Nephron progenitor cell (in vitro differentiated cells): ENCODE measurements at regions not wholly inside any gene's neighbourhood (a gene's known extent, or its start where the extent isn't known, plus 50 kb on each side); places are given as distances from the start of the nearest gene placed in this dataset.

ENCODE experiments used
- DNase-seq: peaks from one replicate; pipeline ENCODE4 v3.0.0; 2021
- H3K27ac Mint-ChIP-seq: 2 replicates; pipeline ENCODE4 v1.8.0; 2021; ENCODE audit warnings: mild to moderate bottlenecking, moderate library complexity, mixed read lengths
- H3K27me3 Mint-ChIP-seq: 2 replicates; pipeline ENCODE4 v1.8.0; 2021; ENCODE audit warnings: mild to moderate bottlenecking, low read depth, mixed read lengths; ENCODE audit not compliant: poor library complexity
- H3K36me3 Mint-ChIP-seq: 2 replicates; pipeline ENCODE4 v1.8.0; 2021; ENCODE audit warnings: low read depth, mixed read lengths
- H3K4me1 Mint-ChIP-seq: 2 replicates; pipeline ENCODE4 v1.8.0; 2021; ENCODE audit warnings: mixed read lengths
- H3K4me3 Mint-ChIP-seq: 2 replicates; pipeline ENCODE4 v1.8.0; 2021; ENCODE audit warnings: mild to moderate bottlenecking, moderate library complexity, mixed read lengths
- H3K9me3 Mint-ChIP-seq: 2 replicates; pipeline ENCODE4 v1.8.0; 2021; ENCODE audit warnings: mild to moderate bottlenecking, moderate library complexity, mixed read lengths
- CTCF ChIP-seq: fragments of 200-600 bp; sonication (generic); IDR thresholded peaks from 2 replicates; pipeline ENCODE4 v1.5.0; 2021; ENCODE audit warnings: antibody characterized with exemption

DNA sequence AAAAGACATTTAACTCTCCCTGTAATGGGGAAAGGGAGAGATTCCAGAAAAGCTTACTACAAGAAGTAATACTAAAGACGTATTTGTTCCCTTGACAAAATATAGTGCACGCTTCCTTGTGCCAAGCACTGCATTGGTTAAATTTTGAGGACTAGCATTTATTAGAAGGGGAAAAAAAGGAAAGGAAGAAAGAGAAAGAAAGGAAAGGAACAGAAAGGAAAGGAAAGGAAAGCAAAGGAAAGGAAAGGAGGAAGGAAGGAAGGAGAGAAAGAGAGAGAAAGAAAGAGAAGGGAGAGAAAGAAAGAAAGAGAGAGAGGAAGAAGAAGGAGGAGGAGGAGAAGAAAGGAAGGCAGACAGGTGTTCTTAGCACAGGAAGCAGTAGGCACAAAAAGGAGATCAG lies 110.1 kb upstream of the CDH6 start:
- no peak for TF ChIP-seq CTCF
- peak overlapping the region; percentile 23 for H3K27ac Mint-ChIP-seq
- no peak for DNase-seq
- no peaks in the 10 kb centered on the region for H3K36me3 Mint-ChIP-seq
- peaks cover 17% of the 10 kb centered on the region for H3K4me1 Mint-ChIP-seq
- no peaks in the 10 kb centered on the region for H3K27me3 Mint-ChIP-seq
- H3K9me3 Mint-ChIP-seq, result no peaks in the 10 kb centered on the region
- no peak overlapping the region for H3K4me3 Mint-ChIP-seq

DNA sequence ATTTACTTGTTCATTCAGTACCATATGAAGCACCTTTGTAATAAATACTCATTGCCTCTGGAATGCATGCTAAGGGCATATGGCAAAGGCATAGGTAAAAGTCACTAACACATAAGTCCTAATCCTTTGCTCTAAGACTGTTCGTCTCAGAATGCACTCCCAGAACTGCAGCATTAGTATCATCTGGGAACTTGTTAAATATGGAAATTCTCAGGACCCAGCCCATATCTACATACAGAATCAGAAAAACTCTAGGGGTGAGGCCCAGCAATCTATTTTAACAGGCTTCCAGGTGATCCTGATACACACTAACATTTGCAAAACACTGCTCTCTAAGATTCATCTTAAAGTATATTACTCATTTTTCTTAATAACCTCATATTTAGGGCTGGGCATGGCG lies 113.8 kb upstream of the CDH6 start:
- no peaks in the 10 kb centered on the region for H3K27me3 Mint-ChIP-seq
- peaks cover 15% of the 10 kb centered on the region for H3K4me1 Mint-ChIP-seq
- H3K36me3 Mint-ChIP-seq, result peaks cover 14% of the 10 kb centered on the region
- peaks cover 21% of the 10 kb centered on the region for H3K9me3 Mint-ChIP-seq
- no peak for DNase-seq
- TF ChIP-seq CTCF, result no peak
- no peak overlapping the region for H3K27ac Mint-ChIP-seq
- H3K4me3 Mint-ChIP-seq, result no peak overlapping the region

DNA sequence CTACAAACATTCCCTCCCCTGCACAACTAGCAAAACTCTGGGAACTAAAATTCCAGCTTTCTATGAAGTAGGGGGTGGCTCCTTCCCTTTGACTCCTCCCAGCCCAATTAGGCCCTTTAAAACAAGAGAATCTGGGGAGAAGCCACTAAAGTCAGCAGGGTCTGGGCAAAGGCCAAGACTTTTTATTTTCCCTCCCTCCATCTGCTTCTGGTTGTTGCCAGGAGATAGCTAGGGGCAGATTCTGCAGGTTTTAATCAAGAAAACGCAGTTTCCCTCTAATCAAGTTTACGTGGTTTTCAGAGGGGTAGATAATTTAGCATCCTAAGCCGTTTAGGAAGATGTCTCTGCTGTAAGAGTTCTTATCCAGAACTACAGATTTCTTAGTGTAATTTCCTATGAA lies 114.5 kb upstream of the CDH6 start:
- H3K27me3 Mint-ChIP-seq, result no peaks in the 10 kb centered on the region
- peaks cover 23% of the 10 kb centered on the region for H3K9me3 Mint-ChIP-seq
- H3K4me1 Mint-ChIP-seq, result peaks cover 15% of the 10 kb centered on the region
- H3K4me3 Mint-ChIP-seq, result no peak overlapping the region
- peak overlapping the region; percentile 50 for H3K27ac Mint-ChIP-seq
- no peak for TF ChIP-seq CTCF
- DNase-seq, result no peak
- peaks cover 15% of the 10 kb centered on the region for H3K36me3 Mint-ChIP-seq

DNA sequence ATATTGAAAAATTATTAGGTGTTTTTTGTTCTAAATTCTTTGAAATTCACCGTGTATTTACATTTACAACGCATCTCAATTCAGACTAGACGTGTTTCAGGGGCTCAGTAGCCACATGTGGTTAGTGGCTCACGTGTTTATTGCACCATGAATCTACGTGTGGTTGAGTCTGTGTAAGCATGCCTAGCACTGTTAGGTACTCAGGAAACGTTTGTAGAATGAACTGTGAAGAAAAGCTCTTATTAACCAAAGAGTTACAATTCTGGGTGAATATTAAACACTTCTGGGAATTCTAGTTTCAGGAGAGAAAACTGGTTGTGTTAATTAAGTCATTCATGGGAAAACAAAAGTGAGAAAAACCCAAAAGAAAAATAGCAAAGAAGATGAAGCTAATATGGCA lies 117.5 kb upstream of the CDH6 start:
- TF ChIP-seq CTCF, result no peak
- DNase-seq, result no peak
- Mint-ChIP-seq H3K9me3 (peaks cover 30% of the 10 kb centered on the region), H3K4me1 (peaks cover 15% of the 10 kb centered on the region), H3K36me3 (peaks cover 15% of the 10 kb centered on the region), H3K27ac (no peak overlapping the region), H3K27me3 (peaks cover 9% of the 10 kb centered on the region), H3K4me3 (no peak overlapping the region)

DNA sequence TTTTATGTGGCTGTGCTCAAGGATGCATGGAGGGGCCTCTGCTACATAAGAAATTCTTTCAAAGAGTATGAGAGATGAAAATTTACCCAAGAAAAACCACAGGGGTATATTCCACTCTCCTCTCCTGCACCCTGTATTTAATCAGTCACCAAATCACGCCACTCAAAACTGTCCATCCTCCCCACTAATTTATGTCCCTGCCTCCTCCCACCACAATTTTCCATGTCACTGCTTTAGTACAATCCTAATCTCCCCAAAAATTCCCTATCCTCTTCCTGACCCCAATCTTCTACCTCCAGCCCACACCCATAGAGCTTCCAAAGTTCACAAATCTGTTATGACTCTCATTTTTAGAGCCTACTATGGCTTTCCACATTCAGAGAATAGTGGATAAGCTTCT lies 125.2 kb upstream of the CDH6 start:
- no peak for TF ChIP-seq CTCF
- no peak overlapping the region for H3K4me3 Mint-ChIP-seq
- peaks cover 22% of the 10 kb centered on the region for H3K4me1 Mint-ChIP-seq
- peaks cover 3% of the 10 kb centered on the region for H3K9me3 Mint-ChIP-seq
- H3K27me3 Mint-ChIP-seq, result peaks cover 9% of the 10 kb centered on the region
- no peak for DNase-seq
- peak overlapping the region; percentile 36 for H3K27ac Mint-ChIP-seq
- no peaks in the 10 kb centered on the region for H3K36me3 Mint-ChIP-seq

DNA sequence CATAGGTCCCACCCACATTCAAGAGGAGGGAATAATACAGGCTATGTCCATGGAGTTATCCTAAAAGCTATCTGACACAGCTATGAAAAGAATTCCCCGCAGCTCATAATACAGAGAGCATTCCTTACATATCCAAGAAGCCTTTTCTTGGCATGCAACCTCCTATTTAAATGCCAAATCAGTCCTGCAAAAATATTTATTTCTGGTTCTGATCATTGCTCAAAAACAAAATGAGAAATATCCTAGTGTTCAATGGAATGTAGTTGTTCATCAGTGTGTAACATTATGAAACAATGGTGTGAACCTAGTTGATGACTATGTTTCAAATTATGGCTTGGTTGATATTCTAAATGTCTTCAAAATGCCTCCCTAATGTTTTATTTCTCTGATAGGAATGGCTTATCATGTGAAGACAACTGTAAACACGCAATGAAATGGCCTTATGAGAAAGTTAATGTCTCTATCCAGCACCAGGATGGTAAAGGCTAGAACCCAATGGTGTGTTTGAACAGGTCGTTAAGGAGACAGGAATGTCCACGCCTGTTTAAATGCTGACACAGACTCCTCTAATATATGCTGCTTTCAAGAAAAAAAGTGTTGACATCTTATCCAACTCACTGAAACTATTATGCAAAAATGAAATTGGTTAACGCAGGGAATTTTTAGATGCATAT lies 126.7 kb upstream of the CDH6 start:
- H3K27me3 Mint-ChIP-seq, result peaks cover 6% of the 10 kb centered on the region
- no peak overlapping the region for H3K27ac Mint-ChIP-seq
- H3K9me3 Mint-ChIP-seq, result no peaks in the 10 kb centered on the region
- no peak for TF ChIP-seq CTCF
- H3K4me3 Mint-ChIP-seq, result no peak overlapping the region
- no peak for DNase-seq
- peaks cover 22% of the 10 kb centered on the region for H3K4me1 Mint-ChIP-seq
- H3K36me3 Mint-ChIP-seq, result no peaks in the 10 kb centered on the region
